Mammary epithelial cell (primary cell): ENCODE measurements at regions not wholly inside any gene's neighbourhood (a gene's known extent, or its start where the extent isn't known, plus 50 kb on each side); places are given as distances from the start of the nearest gene placed in this dataset.

ENCODE experiments used
- EZH2 ChIP-seq: IDR thresholded peaks from 2 replicates; pipeline ENCODE4 v1.6.1; 2012; ENCODE audit warnings: low read length, inconsistent platforms, borderline replicate concordance
- TF ChIP-seq, protein P1 (sequence below), 2 donors: IDR thresholded peaks in 1 of 2; conservative IDR thresholded peaks in 1 of 2; 2 replicates each; pipeline ENCODE4 v1.5.1; 2011 to 2012; ENCODE audit warnings: inconsistent platforms in 2 of 2, low read length in 2 of 2, mild to moderate bottlenecking in 2 of 2, control low read depth in 1 of 2, low read depth in 1 of 2; ENCODE audit not compliant: insufficient read depth in 1 of 2; ENCODE audit errors: extremely low read depth in 1 of 2

DNA sequence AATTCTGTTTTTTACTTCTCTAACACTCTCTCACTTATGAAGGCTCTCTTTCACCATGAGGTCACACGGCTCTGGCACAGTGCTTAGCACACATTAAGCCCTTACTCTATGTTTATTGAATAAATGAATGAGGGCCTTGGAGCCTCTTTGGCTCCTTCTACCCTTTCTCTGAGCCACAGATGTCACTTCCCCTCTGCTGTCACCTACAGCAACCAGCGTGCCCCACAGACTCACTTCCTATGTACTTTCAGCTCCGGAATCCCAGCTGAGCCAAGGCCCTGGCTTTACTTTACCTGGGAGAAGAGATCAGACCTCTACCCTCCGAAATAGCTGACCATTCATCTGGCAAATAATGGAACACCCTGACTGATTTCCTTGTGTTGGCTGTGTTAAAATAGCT lies 53.7 kb upstream of the HMCN1 start:
- TF ChIP-seq, protein P1, sequence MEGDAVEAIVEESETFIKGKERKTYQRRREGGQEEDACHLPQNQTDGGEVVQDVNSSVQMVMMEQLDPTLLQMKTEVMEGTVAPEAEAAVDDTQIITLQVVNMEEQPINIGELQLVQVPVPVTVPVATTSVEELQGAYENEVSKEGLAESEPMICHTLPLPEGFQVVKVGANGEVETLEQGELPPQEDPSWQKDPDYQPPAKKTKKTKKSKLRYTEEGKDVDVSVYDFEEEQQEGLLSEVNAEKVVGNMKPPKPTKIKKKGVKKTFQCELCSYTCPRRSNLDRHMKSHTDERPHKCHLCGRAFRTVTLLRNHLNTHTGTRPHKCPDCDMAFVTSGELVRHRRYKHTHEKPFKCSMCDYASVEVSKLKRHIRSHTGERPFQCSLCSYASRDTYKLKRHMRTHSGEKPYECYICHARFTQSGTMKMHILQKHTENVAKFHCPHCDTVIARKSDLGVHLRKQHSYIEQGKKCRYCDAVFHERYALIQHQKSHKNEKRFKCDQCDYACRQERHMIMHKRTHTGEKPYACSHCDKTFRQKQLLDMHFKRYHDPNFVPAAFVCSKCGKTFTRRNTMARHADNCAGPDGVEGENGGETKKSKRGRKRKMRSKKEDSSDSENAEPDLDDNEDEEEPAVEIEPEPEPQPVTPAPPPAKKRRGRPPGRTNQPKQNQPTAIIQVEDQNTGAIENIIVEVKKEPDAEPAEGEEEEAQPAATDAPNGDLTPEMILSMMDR (conservative IDR thresholded peaks at IDR 0.05 in 1 of 2, IDR thresholded peaks at IDR 0.05 in 1 of 2; ENCODE audit: extremely low read depth in 1 of 2, insufficient read depth in 1 of 2, low read depth in 1 of 2, low read length in 2 of 2) = no peak
- TF ChIP-seq EZH2 = no peak
